C4-2B (cell line): ENCODE measurements at regions not wholly inside any gene's neighbourhood (a gene's known extent, or its start where the extent isn't known, plus 50 kb on each side); places are given as distances from the start of the nearest gene placed in this dataset.

ENCODE experiments used
- ZFX ChIP-seq: fragments of 450-650 bp; IDR thresholded peaks from 2 replicates; pipeline ENCODE4 v1.6.1; 2017
- TF ChIP-seq, protein P1 (sequence below): fragments of 450-650 bp; conservative IDR thresholded peaks from 2 replicates; pipeline ENCODE4 v1.5.1; 2017; ENCODE audit warnings: mild to moderate bottlenecking

DNA sequence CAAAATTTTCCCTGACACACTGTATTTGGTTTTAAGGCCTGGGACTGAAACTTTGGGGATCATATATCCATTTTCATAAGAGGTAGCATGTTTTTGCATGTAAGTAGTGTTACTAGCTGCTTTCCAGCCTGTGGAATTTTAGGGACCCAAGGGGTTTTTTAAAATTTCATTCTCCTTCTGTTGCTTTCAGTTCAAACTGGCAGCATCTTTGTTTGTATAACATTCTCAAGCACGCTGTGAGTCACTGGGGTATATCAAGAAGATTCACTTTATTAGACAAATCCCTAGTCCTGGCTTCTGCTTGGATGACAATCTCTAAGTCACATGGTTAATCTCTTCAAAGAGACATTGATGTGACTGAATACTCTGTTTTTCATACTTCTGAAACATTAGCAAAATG, 479.0 kb downstream of the CYLC2 start:
- TF ChIP-seq, protein P1, sequence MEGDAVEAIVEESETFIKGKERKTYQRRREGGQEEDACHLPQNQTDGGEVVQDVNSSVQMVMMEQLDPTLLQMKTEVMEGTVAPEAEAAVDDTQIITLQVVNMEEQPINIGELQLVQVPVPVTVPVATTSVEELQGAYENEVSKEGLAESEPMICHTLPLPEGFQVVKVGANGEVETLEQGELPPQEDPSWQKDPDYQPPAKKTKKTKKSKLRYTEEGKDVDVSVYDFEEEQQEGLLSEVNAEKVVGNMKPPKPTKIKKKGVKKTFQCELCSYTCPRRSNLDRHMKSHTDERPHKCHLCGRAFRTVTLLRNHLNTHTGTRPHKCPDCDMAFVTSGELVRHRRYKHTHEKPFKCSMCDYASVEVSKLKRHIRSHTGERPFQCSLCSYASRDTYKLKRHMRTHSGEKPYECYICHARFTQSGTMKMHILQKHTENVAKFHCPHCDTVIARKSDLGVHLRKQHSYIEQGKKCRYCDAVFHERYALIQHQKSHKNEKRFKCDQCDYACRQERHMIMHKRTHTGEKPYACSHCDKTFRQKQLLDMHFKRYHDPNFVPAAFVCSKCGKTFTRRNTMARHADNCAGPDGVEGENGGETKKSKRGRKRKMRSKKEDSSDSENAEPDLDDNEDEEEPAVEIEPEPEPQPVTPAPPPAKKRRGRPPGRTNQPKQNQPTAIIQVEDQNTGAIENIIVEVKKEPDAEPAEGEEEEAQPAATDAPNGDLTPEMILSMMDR: no peak
- no peak for TF ChIP-seq ZFX
